ENCODE measurements at regions not wholly inside any gene's neighbourhood (a gene's known extent, or its start where the extent isn't known, plus 50 kb on each side); places are given as distances from the start of the nearest gene placed in this dataset.

- Histone ChIP-seq H3K4me1 (ENCODE audit: control insufficient read depth, insufficient read depth, low read length) (0 out of 2 replicates have a peak, but pooled peaks cover 2% of the 10 kb centered on the region), H3K27ac (ENCODE audit: extremely low read depth, low read depth, low read length) (no peak overlapping the region), H3K36me3 (ENCODE audit: control insufficient read depth in 2 of 2, insufficient read depth in 1 of 2, low read length in 2 of 2) (no peaks in the 10 kb centered on the region), H3K4me3 (ENCODE audit: low read depth, low read length) (no peak overlapping the region), H3K9me3 (ENCODE audit: control insufficient read depth, insufficient read depth, low read depth, low read length) (no peaks in the 10 kb centered on the region)
- ChIA-PET CTCF (interaction anchor here (0.9 kb wide), 1 partner anchor 15 kb away, joined by 5 read pairs; no protein-coding TSS in a partner anchor), POLR2A (no interaction called here)
- TF ChIP-seq ZSCAN4 (tag by site-specific recombination; IDR thresholded peaks at IDR 0.05) (no peak), ZNF670 (tag by site-specific recombination; IDR thresholded peaks at IDR 0.05; ENCODE audit: low read depth) (no peak), ZNF626 (tag by site-specific recombination; IDR thresholded peaks at IDR 0.05) (no peak), ZNF366 (tag by site-specific recombination; conservative IDR thresholded peaks at IDR 0.05) (peak; percentile 64; the same call in 1 of the 2 replicates), PRDM1 (tag by site-specific recombination; IDR thresholded peaks at IDR 0.05) (peak; percentile 90), ZBTB44 (tag by site-specific recombination; IDR thresholded peaks at IDR 0.05) (no peak), ZNF580 (tag by site-specific recombination; IDR thresholded peaks at IDR 0.05) (no peak)
Measured at GRCh38 chr12:76641073-76641472, 81.5 kb upstream of the OSBPL8 start.

GRCh38 chr12:76641961-76642360, 82.4 kb upstream of the OSBPL8 start:
- CTCF ChIA-PET, result no interaction called here
- TF ChIP-seq ZBTB21 (tag by site-specific recombination; IDR thresholded peaks at IDR 0.05), result no peak
- TF ChIP-seq ZNF571 (tag by site-specific recombination; IDR thresholded peaks at IDR 0.05), result no peak
- no peak for TF ChIP-seq ZNF121 (tag by site-specific recombination; IDR thresholded peaks at IDR 0.05)
- TF ChIP-seq ZNF624 (tag by site-specific recombination; IDR thresholded peaks at IDR 0.05), result no peak
- TF ChIP-seq ZNF335 (tag by site-specific recombination; conservative IDR thresholded peaks at IDR 0.05), result no peak
- no peak for TF ChIP-seq ZNF18 (tag by site-specific recombination; IDR thresholded peaks at IDR 0.05)
- TF ChIP-seq ZNF19 (tag by site-specific recombination; IDR thresholded peaks at IDR 0.05; ENCODE audit: low read depth), result no peak
- TF ChIP-seq ZNF292 (tag by site-specific recombination; IDR thresholded peaks at IDR 0.05; ENCODE audit: borderline replicate concordance, low read depth), result no peak
- TF ChIP-seq ZNF623 (tag by site-specific recombination; IDR thresholded peaks at IDR 0.05), result no peak
- no peak for TF ChIP-seq MYNN (tag by site-specific recombination; IDR thresholded peaks at IDR 0.05; ENCODE audit: borderline replicate concordance)
- H3K27ac ChIP-seq (ENCODE audit: extremely low read depth, low read depth, low read length), result no peak overlapping the region
- H3K4me3 ChIP-seq (ENCODE audit: low read depth, low read length), result no peak overlapping the region
- no peaks in the 10 kb centered on the region for H3K9me3 ChIP-seq (ENCODE audit: control insufficient read depth, insufficient read depth, low read depth, low read length)
- POLR2A ChIA-PET, result no interaction called here
- no peaks in the 10 kb centered on the region for H3K4me1 ChIP-seq (ENCODE audit: control insufficient read depth, insufficient read depth, low read length)
- H3K36me3 ChIP-seq (ENCODE audit: control insufficient read depth in 2 of 2, insufficient read depth in 1 of 2, low read length in 2 of 2), result no peaks in the 10 kb centered on the region

- H3K4me1 ChIP-seq (ENCODE audit: control insufficient read depth, insufficient read depth, low read length), result no peaks in the 10 kb centered on the region
- TF ChIP-seq HOXD13 (CRISPR knock-in tag; IDR thresholded peaks at IDR 0.05; ENCODE audit: borderline replicate concordance) (no peak), ZNF600 (tag by site-specific recombination; IDR thresholded peaks at IDR 0.05) (no peak), ZNF311 (tag by site-specific recombination; IDR thresholded peaks at IDR 0.05; ENCODE audit: borderline replicate concordance) (no peak), SETDB1 (IDR thresholded peaks at IDR 0.05; ENCODE audit: insufficient read length, low read length) (no peak), ZNF398 (tag by site-specific recombination; IDR thresholded peaks at IDR 0.05) (no peak), ZNF416 (tag by site-specific recombination; IDR thresholded peaks at IDR 0.05) (no peak), ZNF843 (tag by site-specific recombination; IDR thresholded peaks at IDR 0.05) (no peak), ZNF549 (tag by site-specific recombination; IDR thresholded peaks at IDR 0.05) (no peak)
- ChIA-PET CTCF (interaction anchor here (0.6 kb wide), 1 partner anchor 14 kb away, joined by 4 read pairs; no protein-coding TSS in a partner anchor), POLR2A (no interaction called here)
- no peak overlapping the region for H3K4me3 ChIP-seq (ENCODE audit: low read depth, low read length)
- no peak overlapping the region for H3K27ac ChIP-seq (ENCODE audit: extremely low read depth, low read depth, low read length)
- no peaks in the 10 kb centered on the region for H3K36me3 ChIP-seq (ENCODE audit: control insufficient read depth in 2 of 2, insufficient read depth in 1 of 2, low read length in 2 of 2)
- H3K9me3 ChIP-seq (ENCODE audit: control insufficient read depth, insufficient read depth, low read depth, low read length), result no peaks in the 10 kb centered on the region
Measured at GRCh38 chr12:76643438-76643837, 83.9 kb upstream of the OSBPL8 start.
